ENCODE measurements at regions not wholly inside any gene's neighbourhood (a gene's known extent, or its start where the extent isn't known, plus 50 kb on each side); places are given as distances from the start of the nearest gene placed in this dataset.

DNA sequence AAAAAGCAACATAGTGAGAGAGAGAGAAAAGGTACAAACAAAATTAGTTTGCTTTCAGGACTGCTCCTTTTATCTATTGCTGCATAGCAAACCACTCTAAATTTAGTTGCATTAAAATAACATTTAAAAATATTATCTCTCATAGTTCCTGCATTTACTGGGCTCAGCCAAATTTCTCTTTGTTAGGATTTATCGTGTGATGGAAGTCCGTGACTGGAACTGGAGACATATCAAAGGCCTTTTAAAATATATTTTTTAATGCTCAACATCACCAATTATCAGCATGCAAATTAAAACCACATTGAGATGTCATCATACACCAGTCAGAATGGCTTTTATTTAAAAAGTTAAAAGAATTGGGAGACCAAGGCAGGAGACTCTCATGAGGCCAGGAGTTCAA, 107.6 kb upstream of the SYT1 start:
- H3K9me2 ChIP-seq, result 0 out of 2 replicates have a peak, but pooled peaks cover 4% of the 10 kb centered on the region
- H3F3A ChIP-seq (replicated peaks; ENCODE audit: insufficient read depth), result no peaks in the 10 kb centered on the region
- H2AFZ ChIP-seq (ENCODE audit: low read depth), result no peak overlapping the region
- ChIA-PET POLR2A (no interaction called here), CTCF (no interaction called here)
- WGBS (ENCODE audit: low lambda C conversion rate), result 80% methylated on average over 2 of the region's 2 CpGs
- H3K27ac ChIP-seq (ENCODE audit: low read depth in 2 of 2, low read length in 1 of 2), result no peak overlapping the region
- H3K9ac ChIP-seq, result no peak overlapping the region
- no peaks in the 10 kb centered on the region for H3K36me3 ChIP-seq (replicated peaks in 1 of 2; ENCODE audit: control insufficient read depth in 1 of 2, insufficient read depth in 2 of 2, low read length in 1 of 2)
- no peaks in the 10 kb centered on the region for H3K27me3 ChIP-seq (ENCODE audit: insufficient read depth)
- H3K9me3 ChIP-seq, result no peaks in the 10 kb centered on the region
- H3K79me2 ChIP-seq (ENCODE audit: insufficient read depth), result no peaks in the 10 kb centered on the region
- H3K4me3 ChIP-seq (ENCODE audit: low read depth in 2 of 2, low read length in 1 of 2), result no peak overlapping the region
- no peaks in the 10 kb centered on the region; a peak in 1 of 4 replicates for H3K4me1 ChIP-seq (ENCODE audit: control insufficient read depth in 1 of 2, insufficient read depth in 2 of 2, low read depth in 1 of 2, low read length in 1 of 2)
- DNase-seq, result no peak
- TF ChIP-seq RXRA (IDR thresholded peaks at IDR 0.05; ENCODE audit: borderline replicate concordance, low read depth) (no peak), YY1 (IDR thresholded peaks at IDR 0.05; ENCODE audit: low read depth) (no peak), ELF1 (IDR thresholded peaks at IDR 0.05) (no peak), SIN3A (IDR thresholded peaks at IDR 0.05; ENCODE audit: borderline replicate concordance, low read depth, low read length) (no peak), NRF1 (IDR thresholded peaks at IDR 0.05; ENCODE audit: low read depth, low read length) (no peak), TEAD4 (IDR thresholded peaks at IDR 0.05; ENCODE audit: borderline replicate concordance, insufficient read depth) (no peak)
- H4K20me1 ChIP-seq (ENCODE audit: insufficient read depth), result no peaks in the 10 kb centered on the region
- H3K4me2 ChIP-seq, result no peak overlapping the region

DNA sequence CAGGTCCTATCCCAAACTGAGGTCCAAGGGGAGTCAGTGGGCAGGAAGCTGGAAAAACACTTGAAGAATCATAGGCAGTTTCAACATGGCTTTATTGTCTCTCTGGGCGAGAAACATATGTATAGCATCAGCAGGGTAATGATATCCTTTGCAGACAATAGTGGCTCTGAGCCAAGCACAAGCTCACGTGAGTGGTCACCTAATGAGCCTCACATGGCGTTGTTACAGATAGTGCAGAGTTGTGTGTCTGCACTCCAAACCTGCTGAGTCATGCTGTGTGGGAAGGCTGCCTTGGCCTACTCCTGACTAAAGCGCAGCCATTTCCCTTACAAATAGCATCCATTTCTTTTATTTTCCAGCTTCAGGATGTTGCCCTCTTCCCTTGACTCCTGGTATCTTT, 105.2 kb upstream of the SYT1 start:
- no peak for DNase-seq
- CTCF ChIA-PET, result no interaction called here

More for the DNA sequence above, 105.2 kb upstream of the SYT1 start:
- Histone ChIP-seq H3K9ac (no peak overlapping the region), H2AFZ (ENCODE audit: low read depth) (peak overlapping the region; percentile 54; the same call in 1 of the 2 replicates), H3K79me2 (ENCODE audit: insufficient read depth) (no peaks in the 10 kb centered on the region), H3K4me1 (ENCODE audit: control insufficient read depth in 1 of 2, insufficient read depth in 2 of 2, low read depth in 1 of 2, low read length in 1 of 2) (no peaks in the 10 kb centered on the region; a peak in 1 of 4 replicates), H4K20me1 (ENCODE audit: insufficient read depth) (no peaks in the 10 kb centered on the region), H3F3A (replicated peaks; ENCODE audit: insufficient read depth) (no peaks in the 10 kb centered on the region), H3K9me2 (no peaks in the 10 kb centered on the region), H3K27me3 (ENCODE audit: insufficient read depth) (no peaks in the 10 kb centered on the region), H3K36me3 (replicated peaks in 1 of 2; ENCODE audit: control insufficient read depth in 1 of 2, insufficient read depth in 2 of 2, low read length in 1 of 2) (no peaks in the 10 kb centered on the region), H3K27ac (ENCODE audit: low read depth in 2 of 2, low read length in 1 of 2) (no peak overlapping the region), H3K4me2 (no peak overlapping the region), H3K4me3 (ENCODE audit: low read depth in 2 of 2, low read length in 1 of 2) (no peak overlapping the region), H3K9me3 (no peaks in the 10 kb centered on the region)
- no peak for TF ChIP-seq RAD21 (IDR thresholded peaks at IDR 0.05; ENCODE audit: low read length)
- no peak for TF ChIP-seq PBX3 (IDR thresholded peaks at IDR 0.05)
- no peak for TF ChIP-seq JUND (IDR thresholded peaks at IDR 0.05)
- TF ChIP-seq MXI1 (IDR thresholded peaks at IDR 0.05; ENCODE audit: low read depth, low read length), result no peak
- no peak for TF ChIP-seq ZBTB33 (IDR thresholded peaks at IDR 0.05; ENCODE audit: borderline replicate concordance, low read depth)
- TF ChIP-seq CTCF (IDR thresholded peaks at IDR 0.05), result no peak
- TF ChIP-seq POLR2AphosphoS5 (IDR thresholded peaks at IDR 0.05; ENCODE audit: low read depth, low read length), result no peak
- TF ChIP-seq RFX5 (IDR thresholded peaks at IDR 0.05; ENCODE audit: low read length), result no peak
- no peak for TF ChIP-seq RXRA (IDR thresholded peaks at IDR 0.05; ENCODE audit: borderline replicate concordance, low read depth)
- TF ChIP-seq CHD2 (IDR thresholded peaks at IDR 0.05; ENCODE audit: low read length, partially characterized antibody), result no peak
- TF ChIP-seq ELF1 (IDR thresholded peaks at IDR 0.05), result no peak
- no peak for TF ChIP-seq USF1 (IDR thresholded peaks at IDR 0.05; ENCODE audit: borderline replicate concordance, low read depth)
- no peak for TF ChIP-seq IRF3 (IDR thresholded peaks at IDR 0.05; ENCODE audit: low read depth, low read length)
- TF ChIP-seq RCOR1 (IDR thresholded peaks at IDR 0.05; ENCODE audit: low read length), result no peak
- no peak for TF ChIP-seq NRF1 (IDR thresholded peaks at IDR 0.05; ENCODE audit: low read depth, low read length)
- TF ChIP-seq, protein P1, sequence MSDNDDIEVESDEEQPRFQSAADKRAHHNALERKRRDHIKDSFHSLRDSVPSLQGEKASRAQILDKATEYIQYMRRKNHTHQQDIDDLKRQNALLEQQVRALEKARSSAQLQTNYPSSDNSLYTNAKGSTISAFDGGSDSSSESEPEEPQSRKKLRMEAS (IDR thresholded peaks at IDR 0.05; ENCODE audit: low read depth), result no peak
- 78% methylated on average over 4 of the region's 4 CpGs for WGBS (ENCODE audit: low lambda C conversion rate)
- POLR2A ChIA-PET, result no interaction called here
